RWPE1 (cell line): ENCODE measurements at regions not wholly inside any gene's neighbourhood (a gene's known extent, or its start where the extent isn't known, plus 50 kb on each side); places are given as distances from the start of the nearest gene placed in this dataset.

ENCODE experiments used
- CTCF ChIA-PET: fragments of 350-600 bp; sonication (Branson Sonifier 250); formaldehyde crosslinking; extraction: SDS; loops from one replicate; lab custom pipeline; 2021; lab: Yijun Ruan, JAX
- POLR2A ChIA-PET: fragments of 400-600 bp; formaldehyde crosslinking; extraction: SDS; loops from one replicate; lab custom pipeline; 2020; ENCODE audit warnings: antibody characterized with exemption; ENCODE audit not compliant: low non-redundant PET; lab: Yijun Ruan, JAX
- DNase-seq: peaks from one replicate; pipeline ENCODE4 v3.0.0; 2012; ENCODE audit warnings: low spot score
- H3K27ac ChIP-seq: fragments of 450-650 bp; 2 replicates; pipeline ENCODE4 v1.5.1; 2017
- CTCF ChIP-seq: fragments of 450-650 bp; conservative IDR thresholded peaks from 2 replicates; pipeline ENCODE4 v1.5.1; 2017; ENCODE audit warnings: low read depth, mild to moderate bottlenecking

GRCh38 chr13:79637133-79637763 is 156.3 kb downstream of the NDFIP2 start:
- no peak for DNase-seq
- ChIA-PET CTCF (interaction anchor here (0.6 kb wide), 1 partner anchor 1253 kb away, joined by 10 read pairs; no protein-coding TSS in a partner anchor), POLR2A (no interaction called here)
- TF ChIP-seq CTCF, result no peak
- H3K27ac ChIP-seq, result no peak overlapping the region

GRCh38 chr13:79631051-79631659 is 150.2 kb downstream of the NDFIP2 start:
- peak; percentile 91 for DNase-seq
- H3K27ac ChIP-seq, result no peak overlapping the region
- CTCF ChIA-PET, result interaction anchor here (0.6 to 2.1 kb wide), 8 partner anchors 9 to 342 kb away, joined by 3 to 6 read pairs (median 4); no protein-coding TSS in a partner anchor
- POLR2A ChIA-PET, result interaction anchor here (0.7 kb wide), 1 partner anchor 137 kb away, joined by 3 read pairs; no protein-coding TSS in a partner anchor
- TF ChIP-seq CTCF, result peak; percentile 72

- CTCF ChIA-PET, result no interaction called here
- no peak for TF ChIP-seq CTCF
- no peak for DNase-seq
- no peak overlapping the region for H3K27ac ChIP-seq
- POLR2A ChIA-PET, result no interaction called here
These were observed 147.5 kb downstream of the NDFIP2 start for GRCh38 chr13:79628463-79628862.

GRCh38 chr13:79626924-79627323 is 146.0 kb downstream of the NDFIP2 start:
- POLR2A ChIA-PET, result no interaction called here
- H3K27ac ChIP-seq, result no peak overlapping the region
- CTCF ChIA-PET, result no interaction called here
- DNase-seq, result no peak
- TF ChIP-seq CTCF, result no peak

GRCh38 chr13:79625517-79625916 is 144.6 kb downstream of the NDFIP2 start:
- POLR2A ChIA-PET, result interaction anchor here (0.6 kb wide), 1 partner anchor 84 kb away, joined by 3 read pairs; no protein-coding TSS in a partner anchor

More at GRCh38 chr13:79625517-79625916, 144.6 kb downstream of the NDFIP2 start:
- DNase-seq, result no peak
- CTCF ChIA-PET, result interaction anchor here (1.0 kb wide), 1 partner anchor 28 kb away, joined by 3 read pairs; no protein-coding TSS in a partner anchor
- no peak for TF ChIP-seq CTCF
- no peak overlapping the region for H3K27ac ChIP-seq
